HCT116 (cell line): ENCODE measurements at regions not wholly inside any gene's neighbourhood (a gene's known extent, or its start where the extent isn't known, plus 50 kb on each side); places are given as distances from the start of the nearest gene placed in this dataset.

Source experiments
- ATAC-seq: fragments of 200-7000 bp; cut with Tn5 transposase; 2 replicates; pipeline ENCODE4 v1.9.1; 2020; ENCODE audit warnings: mild to moderate bottlenecking, moderate library complexity
- BruUV-seq: library from RNA; stranded (reverse); fragments of 400-500 nt; replicated peaks from 2 replicates; lab custom pipeline; 2021; lab: Mats Ljungman, UMichigan
- CTCF ChIA-PET: fragments of 300-600 bp; sonication (Branson Sonifier 250); formaldehyde crosslinking; loops from one replicate; lab custom pipeline; 2021; ENCODE audit warnings: antibody characterized with exemption; lab: Charles Lee
- POLR2A ChIA-PET: fragments of 300-600, 350-600 bp; sonication (Branson Sonifier 250); formaldehyde crosslinking; loops from one replicate; lab custom pipeline; 2021; ENCODE audit warnings: antibody characterized with exemption; lab: Charles Lee
- RAD21 ChIA-PET, 2 experiments: fragments of 300-600 bp; sonication (Branson Sonifier 250); formaldehyde crosslinking; loops; one replicate each; lab custom pipeline; 2023; ENCODE audit warnings: low total read pairs in 2 of 2; ENCODE audit not compliant: uncharacterized antibody in 2 of 2, unreplicated experiment in 2 of 2, low non-redundant PET in 1 of 2; lab: Charles Lee
- DNase-seq: peaks from one replicate; pipeline ENCODE4 v3.0.0-alpha.2; 2010; ENCODE audit warnings: low read depth, low spot score
- H2AFZ ChIP-seq: fragments of 200-600 bp; shearing (Covaris generic), sonication (generic); 2 replicates; pipeline ENCODE4 v1.6.1; 2017; ENCODE audit warnings: low read depth, mixed run types, mixed read lengths, antibody characterized with exemption, low read length; ENCODE audit not compliant: poor library complexity, severe bottlenecking
- H3K27ac ChIP-seq: 2 replicates; pipeline ENCODE4 v1.5.1; 2012; ENCODE audit warnings: low read depth, low read length
- H3K27me3 ChIP-seq: fragments of 200-600 bp; sonication (generic); 2 replicates; pipeline ENCODE4 v1.6.1; 2016; ENCODE audit warnings: mixed run types, low read length, mixed read lengths; ENCODE audit not compliant: insufficient read depth
- H3K36me3 ChIP-seq, 2 experiments: fragments of 200-500 bp in 1 of 2; fragments of 200-600 bp in 1 of 2; sonication (Bioruptor generic) in 1 of 2; sonication (generic) in 1 of 2; 2 replicates each; pipeline versions ENCODE4 v1.5.1 to v1.6.1; 2014 to 2016; ENCODE audit warnings: low read length in 2 of 2, inconsistent platforms in 1 of 2, mixed read lengths in 1 of 2, mixed run types in 1 of 2; ENCODE audit not compliant: insufficient read depth in 2 of 2, control insufficient read depth in 1 of 2
- H3K4me1 ChIP-seq, 2 experiments: fragments of 200-600 bp in 1 of 2; sonication (generic) in 1 of 2; 2 replicates each; pipeline versions ENCODE4 v1.5.1 to v1.6.1; 2012 to 2017; ENCODE audit warnings: low read length in 2 of 2, inconsistent platforms in 1 of 2, mild to moderate bottlenecking in 1 of 2, mixed read lengths in 1 of 2, mixed run types in 1 of 2, moderate library complexity in 1 of 2; ENCODE audit not compliant: insufficient read depth in 2 of 2, control insufficient read depth in 1 of 2
- H3K4me2 ChIP-seq: fragments of 200-600 bp; sonication (generic); 2 replicates; pipeline ENCODE4 v1.6.1; 2017; ENCODE audit warnings: mixed run types, low read length, mixed read lengths
- H3K4me3 ChIP-seq, 2 experiments: fragments of 200-600 bp in 1 of 2; sonication (generic) in 1 of 2; replicated peaks in 1 of 2; 2 replicates each; pipeline ENCODE4 v1.5.1; 2011 to 2016; ENCODE audit warnings: low read length in 2 of 2, control low read depth in 1 of 2, low read depth in 1 of 2, mild to moderate bottlenecking in 1 of 2, mixed read lengths in 1 of 2, mixed run types in 1 of 2
- H3K79me2 ChIP-seq: fragments of 200-600 bp; sonication (generic); 2 replicates; pipeline ENCODE4 v1.6.1; 2017; ENCODE audit warnings: mild to moderate bottlenecking, mixed run types, low read length, moderate library complexity, mixed read lengths; ENCODE audit not compliant: insufficient read depth
- H3K9ac ChIP-seq: fragments of 200-600 bp; sonication (generic); 2 replicates; pipeline ENCODE4 v1.6.1; 2016; ENCODE audit warnings: low read length, mixed read lengths
- H3K9me2 ChIP-seq: fragments of 200-600 bp; sonication (generic), shearing (Covaris generic); 2 replicates; pipeline ENCODE4 v1.6.1; 2017; ENCODE audit warnings: mixed run types, mild to moderate bottlenecking, moderate library complexity; ENCODE audit not compliant: insufficient read depth
- H3K9me3 ChIP-seq, 2 experiments: fragments of 200-500 bp in 1 of 2; fragments of 200-600 bp in 1 of 2; sonication (Bioruptor generic) in 1 of 2; sonication (generic) in 1 of 2; 2 replicates each; pipeline ENCODE4 v1.6.1; 2014 to 2017; ENCODE audit warnings: low read length in 2 of 2, mixed read lengths in 2 of 2, inconsistent platforms in 1 of 2, low read depth in 1 of 2, mild to moderate bottlenecking in 1 of 2, mixed run types in 1 of 2, moderate library complexity in 1 of 2; ENCODE audit not compliant: control insufficient read depth in 1 of 2, insufficient read depth in 1 of 2
- H4K20me1 ChIP-seq: fragments of 200-600 bp; sonication (generic), shearing (Covaris generic); 2 replicates; pipeline ENCODE4 v1.6.1; 2017; ENCODE audit warnings: mixed run types, mild to moderate bottlenecking, moderate library complexity; ENCODE audit not compliant: insufficient read depth
- ATF3 ChIP-seq: IDR thresholded peaks from 2 replicates; pipeline ENCODE4 v1.6.1; 2012
- CBX3 ChIP-seq: IDR thresholded peaks from 2 replicates; pipeline ENCODE4 v1.6.1; 2012; ENCODE audit warnings: low read depth
- CEBPB ChIP-seq: IDR thresholded peaks from 2 replicates; pipeline ENCODE4 v1.6.1; 2012; ENCODE audit warnings: low read depth
- EGR1 ChIP-seq: IDR thresholded peaks from 2 replicates; pipeline ENCODE4 v1.6.1; 2012; ENCODE audit warnings: low read depth
- ELF1 ChIP-seq: IDR thresholded peaks from 2 replicates; pipeline ENCODE4 v1.6.1; 2012; ENCODE audit warnings: low read depth, borderline replicate concordance
- EZH2 ChIP-seq: fragments of 200-600 bp; sonication (generic); IDR thresholded peaks from 2 replicates; pipeline ENCODE4 v1.6.1; 2017; ENCODE audit warnings: antibody characterized with exemption, mixed run types
- EZH2phosphoT487 ChIP-seq: fragments of 200-600 bp; IDR thresholded peaks from 2 replicates; pipeline ENCODE4 v1.6.1; 2018; ENCODE audit warnings: antibody characterized with exemption, borderline replicate concordance
- FOSL1 ChIP-seq: IDR thresholded peaks from 2 replicates; pipeline ENCODE4 v1.6.1; 2012; ENCODE audit warnings: low read depth
- JUND ChIP-seq: IDR thresholded peaks from 2 replicates; pipeline ENCODE4 v1.6.1; 2012
- MAX ChIP-seq: IDR thresholded peaks from 2 replicates; pipeline ENCODE4 v1.6.1; 2012
- POLR2AphosphoS5 ChIP-seq: IDR thresholded peaks from 2 replicates; pipeline ENCODE4 v1.6.1; 2011; ENCODE audit warnings: mild to moderate bottlenecking, low read depth, low read length, moderate library complexity
- RAD21 ChIP-seq: IDR thresholded peaks from 2 replicates; pipeline ENCODE4 v1.6.1; 2012; ENCODE audit warnings: low read depth, mild to moderate bottlenecking
- REST ChIP-seq: IDR thresholded peaks from 2 replicates; pipeline ENCODE4 v1.6.1; 2012; ENCODE audit warnings: low read depth
- SP1 ChIP-seq: IDR thresholded peaks from 2 replicates; pipeline ENCODE4 v1.6.1; 2012; ENCODE audit warnings: low read depth
- SRF ChIP-seq: IDR thresholded peaks from 2 replicates; pipeline ENCODE4 v1.6.1; 2012; ENCODE audit warnings: low read depth
- TCF7L2 ChIP-seq: IDR thresholded peaks from 2 replicates; pipeline ENCODE4 v1.7.0; 2011; ENCODE audit warnings: borderline replicate concordance, inconsistent platforms; ENCODE audit not compliant: insufficient read depth, insufficient read length; ENCODE audit errors: extremely low read depth
- YY1 ChIP-seq: IDR thresholded peaks from 2 replicates; pipeline ENCODE4 v1.6.1; 2011; ENCODE audit warnings: low read length, low read depth, moderate library complexity, mild to moderate bottlenecking; ENCODE audit not compliant: insufficient replicate concordance; ENCODE audit errors: extremely low read depth
- ZBTB33 ChIP-seq: IDR thresholded peaks from 2 replicates; pipeline ENCODE4 v1.6.1; 2011; ENCODE audit warnings: mild to moderate bottlenecking, low read length, moderate library complexity; ENCODE audit not compliant: insufficient replicate concordance; ENCODE audit errors: extremely low read depth
- ZFX ChIP-seq: fragments of 450-650 bp; IDR thresholded peaks from 2 replicates; pipeline ENCODE4 v1.6.1; 2017
- ZNF274 ChIP-seq: fragments of 200-500 bp; sonication (Bioruptor generic); IDR thresholded peaks from 2 replicates; pipeline ENCODE4 v1.6.1; 2014; ENCODE audit warnings: mild to moderate bottlenecking, low read depth, low read length, inconsistent platforms
- intact Hi-C: fragments of 100-400 bp; cut with micrococcal nuclease; formaldehyde crosslinking; loops from 2 replicates; pipeline ENCODE4 v1.10.0; 2022

- TF ChIP-seq MAX (no peak), EZH2 (no peak)
- TF ChIP-seq, all 23 proteins: peak for 0
Observed at GRCh38 chr2:136298631-136299030, 180.7 kb upstream of the CXCR4 start (continued).

GRCh38 chr2:136297994-136298393, 180.0 kb upstream of the CXCR4 start:
- Histone ChIP-seq H4K20me1 (no peaks in the 10 kb centered on the region), H3K9ac (no peak overlapping the region), H3K4me2 (no peak overlapping the region), H3K79me2 (no peaks in the 10 kb centered on the region), H3K9me3 (no peaks in the 10 kb centered on the region), H3K4me3 (no peak overlapping the region), H3K27ac (no peak overlapping the region), H2AFZ (no peak overlapping the region), H3K4me1 (no peaks in the 10 kb centered on the region), H3K36me3 (no peaks in the 10 kb centered on the region), H3K27me3 (no peaks in the 10 kb centered on the region), H3K9me2 (no peaks in the 10 kb centered on the region)
- ChIA-PET RAD21 (no interaction called here), CTCF (no interaction called here), POLR2A (no interaction called here)
- DNase-seq (no peak), ATAC-seq (no peak)
- intact Hi-C loops, result no loop called here
- no TSS peak for BruUV-seq
- no peak for TF ChIP-seq ATF3
- no peak for TF ChIP-seq ZBTB33
- TF ChIP-seq YY1, result no peak
- no peak for TF ChIP-seq CEBPB
- TF ChIP-seq ZFX, result no peak
- TF ChIP-seq REST, result no peak
- no peak for TF ChIP-seq ZNF274
- TF ChIP-seq MAX, result no peak
- TF ChIP-seq JUND, result no peak
- TF ChIP-seq FOSL1, result no peak
- TF ChIP-seq SP1, result no peak
- TF ChIP-seq EZH2, result no peak
- TF ChIP-seq CBX3, result no peak
- TF ChIP-seq EGR1, result no peak
- no peak for TF ChIP-seq RAD21
- TF ChIP-seq ELF1, result no peak
- no peak for TF ChIP-seq SRF
- TF ChIP-seq POLR2AphosphoS5, result no peak
- no peak for TF ChIP-seq TCF7L2
- TF ChIP-seq EZH2phosphoT487, result no peak
